ENCODE measurements at regions not wholly inside any gene's neighbourhood (a gene's known extent, or its start where the extent isn't known, plus 50 kb on each side); places are given as distances from the start of the nearest gene placed in this dataset.
"Not testable (repeated sequence)": the region's sequence is repeated elsewhere in the genome, so short reads cannot be mapped to it uniquely, and the experiment has no call there.

- DNase-seq (ENCODE audit: low spot score) = no peak
- intact Hi-C loops (cut with DNase I) = no loop called here
Observed at GRCh38 chr18:67183398-67183797, 333.1 kb downstream of the DSEL start.

GRCh38 chr18:67179726-67180125, 336.8 kb downstream of the DSEL start:
- DNase-seq (ENCODE audit: low spot score) = no peak
- intact Hi-C loops (cut with DNase I) = no loop called here

- DNase-seq (ENCODE audit: low spot score) = no peak
- intact Hi-C loops (cut with DNase I) = no loop called here
Observed at GRCh38 chr18:67159662-67160061, 356.9 kb downstream of the DSEL start.

- intact Hi-C loops (cut with DNase I) = no loop called here
- DNase-seq (ENCODE audit: low spot score) = no peak
Observed at GRCh38 chr18:67154979-67155378, 361.5 kb downstream of the DSEL start.

- DNase-seq (ENCODE audit: low spot score) = no peak
- intact Hi-C loops (cut with DNase I) = no loop called here
Observed at GRCh38 chr18:67151366-67151765, 365.2 kb downstream of the DSEL start.

GRCh38 chr18:67145586-67146292, 370.8 kb downstream of the DSEL start:
- no peak for DNase-seq (ENCODE audit: low spot score)
- intact Hi-C loops (cut with DNase I) = loop anchor here in 1 of 2 donors (5.0 kb wide), 1 partner anchor 528 kb away; no protein-coding TSS in a partner anchor

GRCh38 chr18:67144329-67144728, 372.2 kb downstream of the DSEL start:
- no peak for DNase-seq (ENCODE audit: low spot score)

GRCh38 chr18:67143028-67143427, 373.5 kb downstream of the DSEL start:
- intact Hi-C loops (cut with DNase I) = no loop called here
- DNase-seq (ENCODE audit: low spot score) = no peak

More at GRCh38 chr18:67144329-67144728, 372.2 kb downstream of the DSEL start:
- intact Hi-C loops (cut with DNase I) = no loop called here

- intact Hi-C loops (cut with DNase I) = no loop called here
- no peak for DNase-seq (ENCODE audit: low spot score)
Observed at GRCh38 chr18:67142604-67143003, 373.9 kb downstream of the DSEL start.

- intact Hi-C loops (cut with DNase I) = no loop called here
- no peak for DNase-seq (ENCODE audit: low spot score)
Observed at GRCh38 chr18:67140495-67140894, 376.0 kb downstream of the DSEL start.

GRCh38 chr18:67139899-67140298, 376.6 kb downstream of the DSEL start:
- no peak for DNase-seq (ENCODE audit: low spot score)
- intact Hi-C loops (cut with DNase I) = loop anchor here in 1 of 2 donors (2.0 kb wide), 1 partner anchor 51 kb away; no protein-coding TSS in a partner anchor

- intact Hi-C loops (cut with DNase I) = no loop called here
- DNase-seq (ENCODE audit: low spot score) = no peak
Observed at GRCh38 chr18:67135981-67136380, 380.5 kb downstream of the DSEL start.

GRCh38 chr18:67134911-67135310, 381.6 kb downstream of the DSEL start:
- no peak for DNase-seq (ENCODE audit: low spot score)

GRCh38 chr18:67133669-67134068, 382.9 kb downstream of the DSEL start:
- intact Hi-C loops (cut with DNase I) = loop anchor here in 1 of 2 donors (2.0 kb wide), 1 partner anchor 61 kb away; no protein-coding TSS in a partner anchor
- no peak for DNase-seq (ENCODE audit: low spot score)

More at GRCh38 chr18:67134911-67135310, 381.6 kb downstream of the DSEL start:
- intact Hi-C loops (cut with DNase I) = no loop called here

GRCh38 chr18:67132919-67133318, 383.6 kb downstream of the DSEL start:
- DNase-seq (ENCODE audit: low spot score) = no peak
- intact Hi-C loops (cut with DNase I) = loop anchor here in 1 of 2 donors (2.0 kb wide), 1 partner anchor 62 kb away; no protein-coding TSS in a partner anchor

- intact Hi-C loops (cut with DNase I) = no loop called here
- DNase-seq (ENCODE audit: low spot score) = no peak
Observed at GRCh38 chr18:67131498-67131897, 385.0 kb downstream of the DSEL start.

GRCh38 chr18:67126751-67127150, 389.8 kb downstream of the DSEL start:
- intact Hi-C loops (cut with DNase I); DNase-seq (ENCODE audit: low spot score): not testable (repeated sequence)

- no peak for DNase-seq (ENCODE audit: low spot score)
- intact Hi-C loops (cut with DNase I) = no loop called here
Observed at GRCh38 chr18:67123901-67124300, 392.6 kb downstream of the DSEL start.

- intact Hi-C loops (cut with DNase I) = no loop called here
- no peak for DNase-seq (ENCODE audit: low spot score)
Observed at GRCh38 chr18:67117804-67118203, 398.7 kb downstream of the DSEL start.

GRCh38 chr18:67109535-67109934, 407.0 kb downstream of the DSEL start:
- no peak for DNase-seq (ENCODE audit: low spot score)
- intact Hi-C loops (cut with DNase I) = no loop called here

- no peak for DNase-seq (ENCODE audit: low spot score)
- intact Hi-C loops (cut with DNase I) = no loop called here
Observed at GRCh38 chr18:67108894-67109293, 407.6 kb downstream of the DSEL start.
